ENCODE measurements at regions not wholly inside any gene's neighbourhood (a gene's known extent, or its start where the extent isn't known, plus 50 kb on each side); places are given as distances from the start of the nearest gene placed in this dataset.

GRCh38 chr1:177784936-177785335 lies 184.9 kb downstream of the SEC16B start:
- DNase-seq = no peak

- DNase-seq = peak; percentile 25
These were observed 185.4 kb downstream of the SEC16B start for GRCh38 chr1:177784409-177784808.

GRCh38 chr1:177783051-177783450 lies 186.8 kb downstream of the SEC16B start:
- no peak for DNase-seq

- DNase-seq = peak; percentile 52
These were observed 189.7 kb downstream of the SEC16B start for GRCh38 chr1:177780096-177780700.

- no peak for DNase-seq
These were observed 190.5 kb downstream of the SEC16B start for GRCh38 chr1:177779166-177779965.

- no peak for DNase-seq
These were observed 193.9 kb downstream of the SEC16B start for GRCh38 chr1:177775924-177776323.

- DNase-seq = no peak
These were observed 197.4 kb downstream of the SEC16B start for GRCh38 chr1:177772386-177772960.

- no peak for DNase-seq
These were observed 198.2 kb downstream of the SEC16B start for GRCh38 chr1:177771688-177772087.

- no peak for DNase-seq
These were observed 199.8 kb downstream of the SEC16B start for GRCh38 chr1:177770096-177770495.

- DNase-seq = no peak
These were observed 213.9 kb downstream of the SEC16B start for GRCh38 chr1:177755851-177756560.

- no peak for DNase-seq
These were observed 215.3 kb downstream of the SEC16B start for GRCh38 chr1:177754603-177755002.

GRCh38 chr1:177753655-177754054 lies 216.2 kb downstream of the SEC16B start:
- no peak for DNase-seq

GRCh38 chr1:177748080-177748801 lies 221.6 kb downstream of the SEC16B start:
- DNase-seq = no peak

GRCh38 chr1:177746155-177746554 lies 223.7 kb downstream of the SEC16B start:
- no peak for DNase-seq

GRCh38 chr1:177744906-177745305 lies 225.0 kb downstream of the SEC16B start:
- no peak for DNase-seq

GRCh38 chr1:177741476-177741875 lies 228.4 kb downstream of the SEC16B start:
- no peak for DNase-seq

- DNase-seq = no peak
These were observed 230.1 kb downstream of the SEC16B start for GRCh38 chr1:177739780-177740179.

GRCh38 chr1:177737456-177737855 lies 232.4 kb downstream of the SEC16B start:
- no peak for DNase-seq

GRCh38 chr1:177732178-177732577 lies 237.7 kb downstream of the SEC16B start:
- no peak for DNase-seq

- DNase-seq = no peak
These were observed 240.2 kb downstream of the SEC16B start for GRCh38 chr1:177729646-177730045.

- DNase-seq = no peak
These were observed 246.3 kb downstream of the SEC16B start for GRCh38 chr1:177723533-177723932.

Data from dermis blood vessel endothelial cell (primary cell).